ENCODE measurements at regions not wholly inside any gene's neighbourhood (a gene's known extent, or its start where the extent isn't known, plus 50 kb on each side); places are given as distances from the start of the nearest gene placed in this dataset.

- TF ChIP-seq, protein P1, sequence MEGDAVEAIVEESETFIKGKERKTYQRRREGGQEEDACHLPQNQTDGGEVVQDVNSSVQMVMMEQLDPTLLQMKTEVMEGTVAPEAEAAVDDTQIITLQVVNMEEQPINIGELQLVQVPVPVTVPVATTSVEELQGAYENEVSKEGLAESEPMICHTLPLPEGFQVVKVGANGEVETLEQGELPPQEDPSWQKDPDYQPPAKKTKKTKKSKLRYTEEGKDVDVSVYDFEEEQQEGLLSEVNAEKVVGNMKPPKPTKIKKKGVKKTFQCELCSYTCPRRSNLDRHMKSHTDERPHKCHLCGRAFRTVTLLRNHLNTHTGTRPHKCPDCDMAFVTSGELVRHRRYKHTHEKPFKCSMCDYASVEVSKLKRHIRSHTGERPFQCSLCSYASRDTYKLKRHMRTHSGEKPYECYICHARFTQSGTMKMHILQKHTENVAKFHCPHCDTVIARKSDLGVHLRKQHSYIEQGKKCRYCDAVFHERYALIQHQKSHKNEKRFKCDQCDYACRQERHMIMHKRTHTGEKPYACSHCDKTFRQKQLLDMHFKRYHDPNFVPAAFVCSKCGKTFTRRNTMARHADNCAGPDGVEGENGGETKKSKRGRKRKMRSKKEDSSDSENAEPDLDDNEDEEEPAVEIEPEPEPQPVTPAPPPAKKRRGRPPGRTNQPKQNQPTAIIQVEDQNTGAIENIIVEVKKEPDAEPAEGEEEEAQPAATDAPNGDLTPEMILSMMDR (conservative IDR thresholded peaks at IDR 0.05; ENCODE audit: low read depth, low read length): no peak
- H3K4me3 ChIP-seq (ENCODE audit: low read depth, low read length): no peak overlapping the region
- peak; percentile 1 for DNase-seq (ENCODE audit: low read depth)
These were observed 597.8 kb downstream of the ETNK1 start for GRCh38 chr12:23222801-23223200.

- no peak overlapping the region for H3K4me3 ChIP-seq (ENCODE audit: low read depth, low read length)
- TF ChIP-seq, protein P1 (conservative IDR thresholded peaks at IDR 0.05; ENCODE audit: low read depth, low read length): no peak
These were observed 603.1 kb downstream of the ETNK1 start for GRCh38 chr12:23228101-23228500.

GRCh38 chr12:23230899-23231298 lies 605.9 kb downstream of the ETNK1 start:
- TF ChIP-seq, protein P1 (conservative IDR thresholded peaks at IDR 0.05; ENCODE audit: low read depth, low read length): no peak
- no peak overlapping the region for H3K4me3 ChIP-seq (ENCODE audit: low read depth, low read length)
- no peak for DNase-seq (ENCODE audit: low read depth)

More at GRCh38 chr12:23228101-23228500, 603.1 kb downstream of the ETNK1 start:
- DNase-seq (ENCODE audit: low read depth): no peak

- no peak overlapping the region for H3K4me3 ChIP-seq (ENCODE audit: low read depth, low read length)
- no peak for DNase-seq (ENCODE audit: low read depth)
- TF ChIP-seq, protein P1 (conservative IDR thresholded peaks at IDR 0.05; ENCODE audit: low read depth, low read length): no peak
These were observed 611.3 kb downstream of the ETNK1 start for GRCh38 chr12:23236066-23236780.

DNA sequence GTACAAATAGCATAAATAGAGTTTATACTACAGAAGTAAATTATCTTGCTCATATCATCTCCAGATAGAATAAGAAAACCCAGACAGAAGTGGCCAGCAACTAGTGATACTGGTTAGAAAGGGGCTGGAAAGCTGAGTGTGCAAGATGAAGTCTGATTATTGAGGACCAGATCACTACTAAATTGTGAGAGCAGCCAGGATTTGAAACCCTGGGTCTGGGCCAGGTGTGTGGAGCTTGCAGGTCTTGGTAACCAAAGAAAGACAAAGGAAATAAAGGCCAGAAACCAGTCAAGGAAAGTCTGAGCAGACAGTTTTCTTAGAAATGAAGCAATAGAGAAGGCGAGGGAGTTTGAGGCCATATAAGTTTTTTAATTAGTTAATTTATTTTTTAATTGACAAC lies 611.8 kb downstream of the ETNK1 start:
- no peak for DNase-seq (ENCODE audit: low read depth)

DNA sequence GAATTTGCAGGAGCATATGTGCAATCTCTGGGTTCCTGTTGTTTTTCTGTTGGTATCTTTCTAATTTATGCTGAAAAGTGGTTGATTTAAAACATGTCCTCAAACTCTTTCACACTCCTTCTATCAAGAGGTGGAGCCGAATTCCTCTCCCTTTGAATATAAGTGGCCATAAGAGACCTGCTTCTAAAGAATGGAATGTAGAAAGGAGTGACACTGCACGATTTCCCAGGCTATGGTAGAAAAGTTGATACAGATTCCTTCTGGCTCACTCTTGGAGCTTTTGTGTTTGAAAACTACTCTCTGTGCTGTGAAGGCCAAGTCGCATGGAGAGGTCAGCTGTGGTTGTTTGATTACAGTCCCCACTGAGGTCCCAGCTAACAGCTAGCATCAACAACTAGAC lies 613.2 kb downstream of the ETNK1 start:
- DNase-seq (ENCODE audit: low read depth): no peak
- TF ChIP-seq, protein P1 (conservative IDR thresholded peaks at IDR 0.05; ENCODE audit: low read depth, low read length): no peak
- no peak overlapping the region for H3K4me3 ChIP-seq (ENCODE audit: low read depth, low read length)

More for the DNA sequence above, 611.8 kb downstream of the ETNK1 start:
- TF ChIP-seq, protein P1 (conservative IDR thresholded peaks at IDR 0.05; ENCODE audit: low read depth, low read length): no peak
- H3K4me3 ChIP-seq (ENCODE audit: low read depth, low read length): no peak overlapping the region

DNA sequence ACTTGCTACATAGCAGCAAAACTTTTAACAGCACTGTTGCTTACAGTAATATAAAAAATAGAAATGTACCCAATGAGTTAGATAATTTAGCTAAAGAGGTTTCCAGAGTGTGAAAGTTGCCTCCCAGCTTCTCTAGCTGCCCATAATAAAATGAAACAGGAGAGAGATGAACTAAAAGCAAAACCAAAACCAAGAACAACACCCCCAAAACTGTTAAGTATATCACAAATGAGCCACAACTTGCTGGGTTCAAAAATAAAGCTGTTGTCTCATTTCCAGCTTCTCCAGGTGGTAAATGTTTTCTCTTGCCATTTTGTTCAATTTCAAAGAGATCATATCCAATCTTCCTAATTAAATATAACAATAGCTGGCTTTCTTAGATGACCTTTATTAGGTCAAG lies 614.0 kb downstream of the ETNK1 start:
- H3K4me3 ChIP-seq (ENCODE audit: low read depth, low read length): no peak overlapping the region
- TF ChIP-seq, protein P1 (conservative IDR thresholded peaks at IDR 0.05; ENCODE audit: low read depth, low read length): no peak
- no peak for DNase-seq (ENCODE audit: low read depth)
